ENCODE measurements at regions not wholly inside any gene's neighbourhood (a gene's known extent, or its start where the extent isn't known, plus 50 kb on each side); places are given as distances from the start of the nearest gene placed in this dataset.
"Not testable (repeated sequence)": the region's sequence is repeated elsewhere in the genome, so short reads cannot be mapped to it uniquely, and the experiment has no call there.

- peak; percentile 12 for DNase-seq
Measured at GRCh38 chr14:38973083-38973700, 129.8 kb downstream of the SEC23A start.

GRCh38 chr14:38972511-38972910 is 130.5 kb downstream of the SEC23A start:
- DNase-seq: no peak

DNA sequence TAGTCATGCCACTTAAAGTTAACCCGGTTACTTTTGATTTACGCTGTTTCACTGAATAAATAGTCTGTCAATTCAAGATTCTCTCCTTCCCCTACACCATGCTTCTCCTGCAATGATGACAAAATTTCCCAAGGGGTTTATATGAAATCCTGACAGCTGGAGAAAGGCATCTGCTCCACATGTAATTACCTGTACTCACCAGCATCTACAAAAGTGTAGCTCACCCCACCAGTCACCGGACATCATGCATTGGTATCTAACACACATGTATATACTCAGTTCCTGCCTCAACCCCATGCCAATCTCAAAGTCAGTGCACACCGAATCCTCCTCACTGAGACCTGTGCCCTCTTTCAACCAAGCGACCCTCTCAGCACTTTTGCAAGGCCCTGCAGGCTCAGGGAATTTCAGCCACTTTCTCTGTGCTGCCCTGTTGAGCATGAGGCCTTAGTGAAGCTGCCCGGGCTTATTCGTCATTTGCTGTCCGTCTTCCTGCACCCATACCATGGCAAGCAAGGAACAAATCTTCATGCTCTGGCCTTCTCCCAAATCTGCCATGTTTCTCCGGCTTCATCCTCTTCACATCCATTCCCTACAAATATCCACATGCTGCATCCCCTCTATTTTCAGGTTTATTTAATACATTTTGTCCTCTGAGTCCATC is 131.6 kb downstream of the SEC23A start:
- no peak for DNase-seq

- no peak for DNase-seq
Measured at GRCh38 chr14:38964630-38965029, 138.4 kb downstream of the SEC23A start.

GRCh38 chr14:38960946-38961531 is 142.0 kb downstream of the SEC23A start:
- DNase-seq: no peak

GRCh38 chr14:38959021-38959420 is 144.0 kb downstream of the SEC23A start:
- DNase-seq: no peak

DNA sequence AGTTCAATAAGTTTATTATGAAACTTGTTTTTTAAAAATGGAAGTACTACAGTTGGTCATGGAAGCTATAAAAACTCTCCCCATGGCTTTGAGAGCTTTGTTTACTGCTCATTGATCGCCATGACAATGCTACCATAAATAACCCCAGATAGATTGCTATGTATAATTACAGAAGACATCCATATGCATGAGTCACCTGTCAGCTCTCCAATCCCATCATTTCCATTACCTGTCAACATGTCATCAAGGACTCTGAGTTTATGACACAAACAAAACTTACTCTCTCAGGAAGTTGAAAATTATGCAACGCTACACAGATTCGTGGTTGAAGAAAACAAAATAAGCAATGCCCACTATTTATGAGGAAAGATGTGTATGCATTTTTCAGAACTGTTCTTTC is 144.4 kb downstream of the SEC23A start:
- DNase-seq: no peak

- no peak for DNase-seq
Measured at GRCh38 chr14:38951451-38951850, 151.6 kb downstream of the SEC23A start.

GRCh38 chr14:38950676-38951075 is 152.4 kb downstream of the SEC23A start:
- DNase-seq: no peak

- no peak for DNase-seq
Measured at GRCh38 chr14:38948576-38948975, 154.5 kb downstream of the SEC23A start.

GRCh38 chr14:38948171-38948570 is 154.9 kb downstream of the SEC23A start:
- DNase-seq: no peak

DNA sequence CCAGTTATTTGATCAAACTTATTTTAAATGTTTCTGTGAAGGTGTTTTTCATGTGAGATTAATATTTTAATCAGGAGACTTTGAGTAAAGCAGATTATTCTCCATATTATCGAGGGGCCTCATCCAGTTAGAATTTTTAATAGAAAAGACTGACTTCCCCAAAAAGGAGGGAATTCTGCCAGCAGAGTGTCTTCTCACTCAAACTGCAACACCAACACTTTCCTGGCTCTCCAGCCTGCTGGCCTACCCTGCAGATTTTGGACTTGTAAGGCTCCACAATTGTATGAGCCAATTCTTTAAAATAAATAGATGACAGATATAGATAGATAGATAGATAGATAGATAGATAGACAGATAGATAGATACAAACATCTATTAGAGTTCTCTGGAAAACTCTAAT is 155.7 kb downstream of the SEC23A start:
- no peak for DNase-seq

DNA sequence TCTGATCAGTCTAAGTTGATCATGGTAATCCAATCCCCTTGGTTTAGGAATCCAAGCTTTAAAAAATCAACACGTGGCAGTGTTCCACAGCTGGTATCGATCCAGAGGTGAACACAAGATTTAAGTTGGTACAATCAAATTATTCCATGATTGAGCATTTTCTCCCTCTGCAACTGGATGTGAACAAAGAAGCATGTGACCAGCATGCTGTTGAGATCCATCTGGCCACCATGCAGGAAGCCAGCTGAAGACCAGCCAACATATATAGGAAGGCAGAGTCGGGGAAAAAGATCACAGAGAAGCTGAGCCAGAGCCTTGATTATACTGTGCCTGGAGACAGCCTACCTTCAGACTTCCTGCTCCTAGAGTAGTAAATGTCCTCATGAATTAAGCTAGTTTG is 158.3 kb downstream of the SEC23A start:
- no peak for DNase-seq

DNA sequence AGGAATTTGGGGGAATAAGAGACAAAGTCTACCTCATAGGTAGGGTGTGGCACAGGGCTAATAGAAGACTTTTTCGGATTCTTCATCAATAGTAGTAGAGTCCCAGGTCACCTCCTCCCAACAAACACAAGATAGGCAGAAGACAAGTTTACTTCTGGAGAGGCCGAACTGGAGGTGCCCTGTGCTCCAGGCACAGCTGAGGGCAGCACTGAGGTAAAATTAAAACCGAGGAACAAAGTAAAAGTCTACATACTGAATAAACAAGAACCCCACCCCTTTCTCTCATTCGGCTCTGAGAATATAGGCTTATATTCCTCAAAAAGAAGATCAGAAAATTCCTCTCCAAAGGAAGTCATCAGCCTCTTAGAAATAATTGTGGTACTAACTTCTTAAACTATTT is 161.5 kb downstream of the SEC23A start:
- DNase-seq: no peak

GRCh38 chr14:38932653-38933000 is 170.4 kb downstream of the SEC23A start:
- not testable (repeated sequence) for DNase-seq

DNA sequence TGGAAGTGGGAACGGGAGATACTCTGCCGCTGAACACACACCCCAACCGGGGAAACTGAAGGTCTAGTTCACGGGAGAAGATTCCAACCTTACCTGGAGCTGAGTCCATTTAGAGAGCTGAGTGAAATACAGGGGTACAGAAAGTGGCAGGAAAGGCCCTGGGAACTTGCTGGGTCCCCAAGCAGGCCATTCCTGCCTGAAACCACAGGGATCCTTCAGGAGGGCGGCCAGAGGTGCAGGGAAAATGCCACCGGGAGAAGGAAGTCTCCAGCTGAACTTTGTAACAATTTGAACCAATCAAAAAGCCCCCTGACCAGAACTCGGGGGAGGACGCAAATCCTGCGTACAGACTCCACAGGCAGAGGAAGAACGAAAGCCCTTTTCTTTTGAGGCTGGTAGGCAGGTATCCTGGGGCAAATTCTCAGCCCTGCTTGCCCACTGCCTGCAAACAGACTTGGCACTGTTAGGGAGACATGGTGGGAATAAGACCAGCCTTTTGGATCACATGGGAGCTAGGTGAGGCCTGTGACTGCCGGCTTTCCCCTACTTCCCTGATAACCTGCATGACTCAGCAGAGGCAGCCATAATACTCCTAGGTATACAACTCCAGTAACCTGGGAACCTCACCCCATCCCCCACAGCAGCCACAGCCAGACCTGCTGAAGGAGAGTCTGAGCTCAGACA is 170.9 kb downstream of the SEC23A start:
- DNase-seq: no peak

- no peak for DNase-seq
Measured at GRCh38 chr14:38930898-38931297, 172.1 kb downstream of the SEC23A start.

GRCh38 chr14:38930022-38930421 is 173.0 kb downstream of the SEC23A start:
- DNase-seq: no peak

DNA sequence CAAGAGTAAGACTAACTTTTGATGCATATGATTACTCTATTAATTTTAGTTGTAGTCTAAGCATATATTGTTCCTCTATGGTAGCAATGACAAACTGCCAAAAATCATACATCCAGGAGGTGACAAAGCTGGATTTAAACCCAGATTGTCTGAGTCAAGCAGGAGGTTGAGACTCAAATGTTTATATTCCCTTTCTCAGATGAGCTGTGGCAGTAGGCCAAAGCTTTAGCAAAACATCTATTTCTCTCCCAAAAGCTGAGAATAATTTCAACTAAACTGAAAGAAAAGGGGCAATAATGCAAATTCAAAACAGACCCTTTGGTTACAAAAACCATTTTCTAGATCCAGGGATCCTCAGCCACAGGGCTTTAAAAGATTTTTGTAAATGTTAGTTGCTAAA is 173.6 kb downstream of the SEC23A start:
- DNase-seq: no peak

DNA sequence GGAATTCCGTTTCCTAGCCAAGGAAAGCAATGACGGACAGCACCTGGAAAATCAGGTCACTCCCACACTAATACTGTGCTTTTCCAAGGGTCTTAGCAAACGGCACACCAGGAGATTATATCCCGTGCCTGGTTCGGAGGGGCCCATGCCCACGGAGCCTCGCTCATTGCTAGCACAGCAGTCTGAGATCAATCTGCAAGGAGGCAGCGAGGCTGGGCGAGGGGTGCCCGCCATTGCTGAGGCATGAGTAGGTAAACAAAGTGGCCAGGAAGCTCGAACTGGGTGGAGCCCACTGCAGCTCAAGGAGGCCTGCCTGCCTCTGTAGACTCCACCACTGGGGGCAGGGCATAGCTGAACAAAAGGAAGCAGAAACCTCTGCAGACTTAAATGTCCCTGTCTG is 181.1 kb downstream of the SEC23A start:
- DNase-seq: not testable (repeated sequence)

- no peak for DNase-seq
Measured at GRCh38 chr14:38915125-38915524, 187.9 kb downstream of the SEC23A start.

- no peak for DNase-seq
Measured at GRCh38 chr14:38910092-38910491, 192.9 kb downstream of the SEC23A start.

DNA sequence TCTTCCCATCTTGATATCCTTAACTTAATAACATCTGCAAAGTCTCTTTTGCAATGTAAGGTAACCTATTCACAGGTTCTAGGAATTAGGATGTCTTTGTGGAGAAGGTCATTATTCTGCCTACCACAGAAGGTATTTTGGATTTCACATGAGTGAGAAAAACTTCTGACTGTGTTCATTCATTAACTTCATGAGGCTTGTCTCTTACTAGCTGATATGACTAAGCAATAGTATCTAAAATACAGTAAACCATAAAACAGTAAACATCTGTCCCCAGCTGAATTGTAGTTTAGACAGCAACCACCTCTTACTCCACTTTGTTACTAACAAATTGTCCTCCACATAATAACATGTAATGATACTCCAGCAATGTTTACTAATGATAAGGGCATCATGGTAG is 198.1 kb downstream of the SEC23A start:
- peak; percentile 4 for DNase-seq

DNA sequence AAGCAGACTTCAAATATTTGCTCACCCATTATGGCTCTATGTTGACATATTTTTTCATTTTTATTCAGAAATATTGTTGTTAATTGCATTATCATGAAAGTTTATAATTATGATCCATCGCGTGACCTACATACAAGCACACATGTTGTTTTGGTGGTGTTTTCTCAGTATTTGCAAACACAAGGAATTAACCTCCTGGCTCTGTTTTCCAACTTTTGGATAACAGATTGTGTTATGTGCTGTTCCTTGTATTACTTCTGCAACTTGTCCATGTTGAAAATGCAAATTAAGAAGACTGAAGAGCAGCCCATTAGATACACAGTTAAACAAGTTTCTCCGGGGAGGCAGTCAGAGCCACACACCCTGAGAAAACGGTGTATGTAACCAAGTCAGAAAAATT is 201.2 kb downstream of the SEC23A start:
- peak; percentile 54 for DNase-seq

All from NCI-H146 (cell line).